Retina (tissue), 1 donor: ENCODE measurements at regions not wholly inside any gene's neighbourhood (a gene's known extent, or its start where the extent isn't known, plus 50 kb on each side); places are given as distances from the start of the nearest gene placed in this dataset.
A peak's percentile ranks its signal among the peaks of the same experiment; 100 is the strongest.
"Not testable (repeated sequence)": the region's sequence is repeated elsewhere in the genome, so short reads cannot be mapped to it uniquely, and the experiment has no call there.

ENCODE experiments used
- DNase-seq: peaks from one replicate; pipeline ENCODE4 v3.0.0-alpha.2; 2016

GRCh38 chr18:27564066-27564465, 379.0 kb upstream of the CHST9 start:
- DNase-seq = no peak

GRCh38 chr18:27558388-27559155, 373.5 kb upstream of the CHST9 start:
- DNase-seq = no peak

- no peak for DNase-seq
Measured at GRCh38 chr18:27556741-27557140, 371.6 kb upstream of the CHST9 start.

- DNase-seq = no peak
Measured at GRCh38 chr18:27549335-27550039, 364.4 kb upstream of the CHST9 start.

GRCh38 chr18:27546991-27547390, 361.9 kb upstream of the CHST9 start:
- DNase-seq = no peak

GRCh38 chr18:27544206-27544605, 359.1 kb upstream of the CHST9 start:
- DNase-seq = no peak

- no peak for DNase-seq
Measured at GRCh38 chr18:27541293-27541692, 356.2 kb upstream of the CHST9 start.

- peak; percentile 37 for DNase-seq
Measured at GRCh38 chr18:27540111-27540510, 355.0 kb upstream of the CHST9 start.

GRCh38 chr18:27528925-27529521, 343.9 kb upstream of the CHST9 start:
- DNase-seq = no peak

- DNase-seq = no peak
Measured at GRCh38 chr18:27527856-27528255, 342.7 kb upstream of the CHST9 start.

GRCh38 chr18:27520401-27520800, 335.3 kb upstream of the CHST9 start:
- DNase-seq = no peak

- DNase-seq = not testable (repeated sequence)
Measured at GRCh38 chr18:27510036-27510633, 325.0 kb upstream of the CHST9 start.

GRCh38 chr18:27501671-27502070, 316.6 kb upstream of the CHST9 start:
- no peak for DNase-seq

GRCh38 chr18:27500531-27500930, 315.4 kb upstream of the CHST9 start:
- peak; percentile 58 for DNase-seq

- DNase-seq = no peak
Measured at GRCh38 chr18:27497246-27497645, 312.1 kb upstream of the CHST9 start.

- DNase-seq = no peak
Measured at GRCh38 chr18:27493182-27493581, 308.1 kb upstream of the CHST9 start.

GRCh38 chr18:27491772-27492171, 306.7 kb upstream of the CHST9 start:
- no peak for DNase-seq

- no peak for DNase-seq
Measured at GRCh38 chr18:27483276-27483675, 298.2 kb upstream of the CHST9 start.

- no peak for DNase-seq
Measured at GRCh38 chr18:27478459-27478858, 293.4 kb upstream of the CHST9 start.

- DNase-seq = no peak
Measured at GRCh38 chr18:27473318-27473717, 288.2 kb upstream of the CHST9 start.

GRCh38 chr18:27467073-27467472, 282.0 kb upstream of the CHST9 start:
- no peak for DNase-seq

- no peak for DNase-seq
Measured at GRCh38 chr18:27461957-27462356, 276.8 kb upstream of the CHST9 start.

GRCh38 chr18:27449104-27449503, 264.0 kb upstream of the CHST9 start:
- DNase-seq = no peak

- DNase-seq = no peak
Measured at GRCh38 chr18:27447930-27448329, 262.8 kb upstream of the CHST9 start.
